Activated CD4-positive, alpha-beta T cell treated with anti-CD3 and anti-CD28 coated beads, Interleukin-2, amount 10 ng/mL, durations not matched to agents 24 days and 14 days (primary cell): ENCODE measurements at regions not wholly inside any gene's neighbourhood (a gene's known extent, or its start where the extent isn't known, plus 50 kb on each side); places are given as distances from the start of the nearest gene placed in this dataset.

Experiments used
- DNase-seq: peaks from one replicate; pipeline ENCODE4 v3.0.0; 2022
- H3K27ac Mint-ChIP-seq: one replicate; pipeline ENCODE4 v1.8.0; 2022; ENCODE audit warnings: mild to moderate bottlenecking, mixed read lengths
- H3K27me3 Mint-ChIP-seq: one replicate; pipeline ENCODE4 v1.8.0; 2022; ENCODE audit warnings: mixed read lengths
- H3K36me3 Mint-ChIP-seq: one replicate; pipeline ENCODE4 v1.8.0; 2022; ENCODE audit warnings: low read depth, mild to moderate bottlenecking, mixed read lengths
- H3K4me1 Mint-ChIP-seq: one replicate; pipeline ENCODE4 v1.8.0; 2021; ENCODE audit warnings: mixed read lengths
- H3K4me3 Mint-ChIP-seq: one replicate; pipeline ENCODE4 v1.8.0; 2022; ENCODE audit warnings: mild to moderate bottlenecking, moderate library complexity, mixed read lengths
- H3K9me3 Mint-ChIP-seq: one replicate; pipeline ENCODE4 v1.8.0; 2021; ENCODE audit warnings: mixed read lengths
- intact Hi-C: fragments of 100-400 bp; cut with micrococcal nuclease; formaldehyde crosslinking; loops from one replicate; pipeline ENCODE4 v1.15.1; 2023

DNA sequence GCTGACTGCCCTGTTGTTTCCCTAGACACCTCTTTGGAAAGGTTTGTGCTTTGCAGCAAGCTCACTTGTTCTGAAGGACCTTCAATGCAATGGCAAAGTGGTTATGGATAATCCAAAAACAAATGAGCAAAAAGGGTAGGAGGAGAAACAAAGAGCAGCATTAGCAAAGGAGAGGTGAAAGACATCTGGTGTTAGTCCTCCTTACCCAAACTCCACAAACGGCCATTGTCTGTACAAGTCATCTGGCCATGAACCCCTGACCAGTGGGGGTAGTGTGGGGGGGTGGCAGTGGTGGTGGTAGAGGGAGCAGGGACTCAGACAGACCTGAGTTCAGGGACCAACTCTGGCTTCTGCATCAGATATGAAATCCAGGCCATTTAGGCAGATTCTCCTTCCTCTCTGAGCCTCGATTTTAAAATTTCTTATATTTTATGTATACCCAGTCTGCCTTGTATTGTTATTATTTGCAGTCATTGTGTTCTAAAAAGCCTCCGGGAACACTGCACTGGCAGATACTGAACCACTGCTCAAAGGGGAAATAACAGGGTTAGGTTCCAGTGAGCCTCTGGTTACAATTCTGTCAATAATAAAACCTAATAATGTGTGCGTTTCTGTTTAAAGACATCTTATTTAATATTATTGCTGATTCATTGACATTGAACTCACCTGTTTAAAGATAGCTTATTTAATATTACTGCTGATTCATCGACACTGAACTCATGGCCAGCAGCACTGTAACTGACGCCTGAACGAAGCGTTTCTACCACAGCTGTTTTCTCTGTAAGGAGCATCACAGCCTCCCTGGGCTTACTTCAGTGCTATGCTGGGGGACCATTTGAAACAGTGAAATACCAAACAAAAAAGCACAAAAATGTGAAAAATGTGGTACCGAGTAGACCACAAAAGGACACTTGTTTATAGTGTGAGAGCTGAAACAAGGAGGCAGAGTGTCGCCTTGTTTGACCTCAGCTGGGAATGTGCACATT lies 156.0 kb downstream of the SEC61B start:
- no peak for DNase-seq
- H3K4me1 Mint-ChIP-seq = no peaks in the 10 kb centered on the region
- H3K27ac Mint-ChIP-seq = no peak overlapping the region
- H3K4me3 Mint-ChIP-seq = no peak overlapping the region
- no peaks in the 10 kb centered on the region for H3K36me3 Mint-ChIP-seq
- intact Hi-C loops = no loop called here
- H3K9me3 Mint-ChIP-seq = no peaks in the 10 kb centered on the region
- H3K27me3 Mint-ChIP-seq = peaks cover 13% of the 10 kb centered on the region

DNA sequence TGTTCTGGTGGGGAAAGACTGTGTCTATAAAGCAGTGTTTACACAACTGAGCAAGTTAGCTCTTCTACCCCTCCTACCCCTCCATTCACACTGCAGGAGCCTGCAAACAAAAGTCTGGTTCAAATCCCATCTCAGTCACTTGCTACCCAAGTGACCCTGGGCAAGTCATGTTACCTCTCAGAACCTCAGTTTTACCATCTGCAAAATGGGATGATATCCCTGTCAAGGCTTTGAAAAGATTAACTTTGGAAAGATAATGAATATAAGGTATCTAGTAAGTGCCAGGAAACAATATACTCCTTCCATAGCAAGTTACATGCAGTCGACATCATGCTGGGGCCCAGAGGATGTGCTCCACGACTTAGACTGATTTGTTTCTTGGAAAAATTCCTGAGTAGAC lies 161.5 kb downstream of the SEC61B start:
- H3K36me3 Mint-ChIP-seq = no peaks in the 10 kb centered on the region
- no peak overlapping the region for H3K4me3 Mint-ChIP-seq
- H3K4me1 Mint-ChIP-seq = no peaks in the 10 kb centered on the region
- H3K27ac Mint-ChIP-seq = no peak overlapping the region
- DNase-seq = no peak
- peaks cover 10% of the 10 kb centered on the region for H3K27me3 Mint-ChIP-seq
- H3K9me3 Mint-ChIP-seq = no peaks in the 10 kb centered on the region
- intact Hi-C loops = no loop called here

DNA sequence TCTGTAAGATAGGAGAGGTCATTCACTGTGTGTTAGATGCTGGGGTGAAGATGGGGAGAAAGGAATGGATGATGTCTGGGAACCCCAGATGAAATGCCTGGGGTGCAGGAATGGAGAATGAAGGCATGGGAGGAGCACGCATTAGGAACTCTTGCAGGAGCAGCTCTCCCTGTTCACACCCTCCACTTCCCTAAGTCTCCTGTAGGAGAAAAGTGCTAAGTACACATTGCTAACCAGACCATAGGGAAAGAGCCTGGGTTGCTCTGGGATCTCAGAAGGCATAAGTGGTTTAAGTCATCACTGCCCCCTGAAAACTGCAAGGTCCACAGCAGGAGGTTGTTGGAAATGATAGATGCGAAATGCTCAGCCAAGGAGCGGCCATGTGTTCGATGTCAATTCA lies 163.1 kb downstream of the SEC61B start:
- intact Hi-C loops = no loop called here
- DNase-seq = no peak
- H3K4me3 Mint-ChIP-seq = no peak overlapping the region
- no peaks in the 10 kb centered on the region for H3K4me1 Mint-ChIP-seq
- H3K9me3 Mint-ChIP-seq = no peaks in the 10 kb centered on the region
- no peak overlapping the region for H3K27ac Mint-ChIP-seq
- peaks cover 5% of the 10 kb centered on the region for H3K27me3 Mint-ChIP-seq
- H3K36me3 Mint-ChIP-seq = no peaks in the 10 kb centered on the region

DNA sequence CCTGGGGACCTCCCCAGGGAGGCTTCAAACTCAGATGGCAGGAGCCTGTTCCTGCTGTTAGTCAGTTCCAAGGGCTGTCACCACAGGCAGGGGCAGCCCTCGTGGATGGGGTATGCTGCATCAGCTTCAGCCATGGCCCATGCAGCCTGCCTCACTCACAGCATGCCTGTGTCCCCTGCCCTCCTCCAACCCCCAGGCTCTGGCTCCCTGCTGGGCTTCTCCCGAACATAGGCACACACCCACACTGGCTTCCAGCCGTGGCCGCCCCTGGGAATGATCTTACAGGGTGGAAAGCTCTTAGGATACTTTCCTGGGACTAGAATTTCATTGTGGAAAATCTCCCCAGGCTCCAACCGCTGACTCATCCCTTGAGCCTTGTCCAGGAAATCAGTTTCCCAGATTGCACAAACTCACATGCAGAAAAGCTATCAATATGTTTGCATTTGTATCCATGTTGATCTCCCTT lies 163.8 kb downstream of the SEC61B start:
- no peaks in the 10 kb centered on the region for H3K4me1 Mint-ChIP-seq
- no peak for DNase-seq
- H3K4me3 Mint-ChIP-seq = no peak overlapping the region
- H3K36me3 Mint-ChIP-seq = no peaks in the 10 kb centered on the region
- peaks cover 5% of the 10 kb centered on the region for H3K27me3 Mint-ChIP-seq
- H3K9me3 Mint-ChIP-seq = no peaks in the 10 kb centered on the region
- intact Hi-C loops = no loop called here
- no peak overlapping the region for H3K27ac Mint-ChIP-seq

DNA sequence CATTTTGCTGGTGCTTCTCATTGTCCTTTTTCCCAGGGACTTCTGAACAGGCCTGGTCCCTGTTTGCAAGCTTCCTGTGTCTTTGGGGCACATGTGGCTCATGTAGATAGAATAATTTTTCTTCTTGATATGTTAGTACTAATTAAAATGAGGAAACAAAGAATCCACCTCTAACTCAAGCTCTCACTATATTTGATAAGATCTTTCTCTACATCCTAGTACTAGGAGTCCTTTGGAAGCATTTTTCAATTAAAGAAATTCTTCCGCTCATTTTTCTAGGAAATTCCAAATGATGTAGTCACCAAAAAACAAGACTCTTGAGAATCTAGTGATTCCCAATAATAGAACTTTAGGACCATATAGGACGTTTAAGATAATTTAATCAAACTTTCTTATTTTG lies 165.3 kb downstream of the SEC61B start:
- intact Hi-C loops = no loop called here
- no peaks in the 10 kb centered on the region for H3K4me1 Mint-ChIP-seq
- H3K27me3 Mint-ChIP-seq = peaks cover 3% of the 10 kb centered on the region
- H3K36me3 Mint-ChIP-seq = no peaks in the 10 kb centered on the region
- H3K27ac Mint-ChIP-seq = no peak overlapping the region
- no peak overlapping the region for H3K4me3 Mint-ChIP-seq
- no peak for DNase-seq
- no peaks in the 10 kb centered on the region for H3K9me3 Mint-ChIP-seq

DNA sequence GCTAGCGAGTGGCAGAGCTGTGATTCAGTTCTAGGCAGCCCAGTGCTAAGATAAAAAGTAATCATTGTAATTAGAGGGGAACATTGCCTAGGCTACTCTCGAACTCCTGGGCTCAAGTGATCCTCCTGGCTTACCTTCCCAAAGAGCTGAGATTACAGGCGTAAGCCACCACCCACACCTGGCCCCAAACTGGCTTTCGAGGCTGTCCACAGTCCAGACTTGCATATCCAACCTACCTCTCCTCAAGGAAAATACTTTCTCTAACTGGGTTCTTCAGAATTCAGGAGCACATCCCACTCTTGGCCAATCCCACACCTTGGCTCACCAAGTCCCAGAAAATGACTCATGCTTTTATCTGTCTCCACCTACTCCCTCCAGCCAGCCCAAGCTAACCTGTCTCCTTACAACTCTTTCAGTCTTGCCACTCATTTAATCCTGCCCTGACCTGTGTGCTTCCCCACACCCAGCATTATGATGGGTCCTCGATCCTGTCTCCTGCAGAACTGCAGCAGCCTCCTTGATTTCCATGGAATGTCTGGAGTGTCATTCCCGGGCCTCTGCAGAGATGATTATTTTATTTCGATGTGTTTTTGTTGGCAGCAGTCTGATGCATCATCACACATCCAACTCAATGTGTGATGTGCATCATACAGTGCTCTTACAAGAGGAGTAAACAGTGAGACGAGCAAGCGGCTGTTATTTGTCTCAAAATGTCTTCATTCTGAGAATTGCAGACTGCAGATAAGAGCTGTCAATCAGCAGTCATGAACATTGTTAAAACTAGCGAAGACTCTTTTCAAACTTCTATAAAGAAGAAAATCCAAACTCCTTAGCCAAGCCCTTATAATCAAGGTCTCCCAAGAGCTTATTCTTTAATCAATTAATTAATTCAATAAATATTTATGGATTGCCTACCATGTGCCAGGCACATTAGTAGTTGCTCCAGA lies 167.3 kb downstream of the SEC61B start:
- no peak for DNase-seq
- no peak overlapping the region for H3K27ac Mint-ChIP-seq
- H3K27me3 Mint-ChIP-seq = peaks cover 2% of the 10 kb centered on the region
- no peak overlapping the region for H3K4me3 Mint-ChIP-seq
- H3K9me3 Mint-ChIP-seq = no peaks in the 10 kb centered on the region
- intact Hi-C loops = no loop called here
- H3K36me3 Mint-ChIP-seq = no peaks in the 10 kb centered on the region
- H3K4me1 Mint-ChIP-seq = no peaks in the 10 kb centered on the region

DNA sequence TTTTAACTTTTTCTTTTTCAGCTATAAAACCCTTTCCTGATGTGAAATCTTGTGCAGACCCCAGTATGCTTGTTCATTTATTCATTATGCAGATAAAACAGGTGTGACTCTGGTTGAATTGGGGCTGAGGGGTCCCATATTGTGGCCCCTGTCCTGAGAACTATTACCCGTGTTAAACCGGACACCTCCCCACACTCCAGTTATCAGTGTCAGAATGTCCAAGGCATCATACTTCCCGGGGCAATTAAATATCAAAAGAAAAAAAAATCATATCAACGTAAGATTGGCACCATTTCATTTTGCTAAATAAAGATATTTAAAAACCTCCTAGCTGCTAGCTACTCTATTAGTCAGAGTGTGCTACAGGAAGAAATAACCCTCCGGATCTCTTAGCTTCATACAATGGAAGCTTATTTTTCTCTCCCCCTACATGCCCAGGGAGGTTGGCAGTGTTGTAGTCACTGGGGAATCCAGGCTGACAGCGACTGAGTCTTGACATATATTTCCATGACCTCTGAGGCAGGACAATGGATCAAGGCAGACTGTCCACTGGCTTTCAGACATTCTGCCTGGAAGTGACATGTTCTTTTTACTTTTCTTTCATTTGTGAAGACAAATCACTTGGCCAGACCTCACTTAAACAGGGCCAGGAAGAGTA lies 170.0 kb downstream of the SEC61B start:
- no peaks in the 10 kb centered on the region for H3K4me1 Mint-ChIP-seq

DNA sequence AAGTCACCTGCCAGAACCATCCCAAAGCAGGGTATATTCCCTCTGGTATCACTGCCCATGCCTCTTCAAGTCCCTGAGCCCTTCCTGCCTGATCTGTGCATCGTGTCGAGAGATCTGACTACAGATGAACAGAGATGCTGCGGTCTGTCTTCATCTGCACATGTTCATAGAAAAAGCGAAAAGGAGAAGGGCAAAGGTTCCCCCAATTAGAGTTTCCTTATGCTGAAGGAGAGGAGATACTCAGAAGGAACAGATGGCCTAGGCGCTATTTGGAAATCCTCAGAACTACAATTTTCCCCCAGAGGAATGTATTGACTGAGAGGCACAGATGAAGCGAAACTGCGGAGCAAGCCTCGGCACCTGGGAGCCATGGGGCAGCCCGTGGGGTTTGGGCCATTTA lies 170.9 kb downstream of the SEC61B start:
- Mint-ChIP-seq H3K4me1 (no peaks in the 10 kb centered on the region), H3K27me3 (no peaks in the 10 kb centered on the region)
- intact Hi-C loops = no loop called here

More for the DNA sequence above, 170.0 kb downstream of the SEC61B start:
- Mint-ChIP-seq H3K4me3 (no peak overlapping the region), H3K27ac (no peak overlapping the region), H3K9me3 (no peaks in the 10 kb centered on the region), H3K27me3 (no peaks in the 10 kb centered on the region), H3K36me3 (no peaks in the 10 kb centered on the region)
- intact Hi-C loops = no loop called here
- DNase-seq = no peak

DNA sequence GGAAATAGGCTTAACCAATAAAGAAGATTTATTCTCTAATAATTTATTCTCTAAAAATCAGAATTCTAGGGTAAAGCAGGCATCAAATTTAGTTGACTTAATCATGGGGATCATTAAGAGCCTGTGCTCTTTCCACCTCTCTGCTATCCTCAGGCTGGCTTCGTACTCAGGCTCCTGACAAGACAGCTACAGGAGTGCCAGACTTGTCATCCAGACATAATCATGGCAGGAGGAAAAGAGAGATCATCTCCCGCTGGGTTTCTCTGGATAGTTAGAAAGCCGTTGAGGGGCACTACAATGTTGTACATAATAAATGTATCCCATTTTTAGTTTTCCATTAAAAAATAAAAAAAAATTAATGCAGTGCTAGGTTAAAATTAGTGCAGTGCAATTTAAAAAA lies 171.9 kb downstream of the SEC61B start:
- no peaks in the 10 kb centered on the region for H3K4me1 Mint-ChIP-seq

More for the DNA sequence above, 170.9 kb downstream of the SEC61B start:
- Mint-ChIP-seq H3K36me3 (no peaks in the 10 kb centered on the region), H3K27ac (no peak overlapping the region), H3K9me3 (no peaks in the 10 kb centered on the region), H3K4me3 (no peak overlapping the region)
- DNase-seq = no peak

DNA sequence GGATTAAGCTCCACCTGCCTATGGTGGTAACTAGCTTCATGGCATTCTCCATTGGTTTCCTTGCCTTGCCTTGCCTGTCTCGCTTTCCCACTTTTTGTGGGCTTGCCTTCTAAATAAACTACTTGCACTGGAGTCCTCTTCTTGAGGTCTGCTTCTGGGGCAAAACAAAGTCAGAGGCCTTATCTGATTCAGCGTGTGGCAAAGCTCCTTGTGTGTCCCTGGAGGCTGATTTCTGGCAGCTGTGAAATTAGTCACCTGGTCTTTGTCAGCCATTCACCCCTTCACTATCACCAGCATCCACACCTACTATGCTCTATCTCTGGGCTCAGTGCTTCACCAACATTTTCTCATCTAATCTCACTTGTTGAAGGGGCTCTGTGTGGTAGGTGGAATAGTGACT lies 176.2 kb downstream of the SEC61B start:
- Mint-ChIP-seq H3K27ac (no peak overlapping the region), H3K4me1 (no peaks in the 10 kb centered on the region), H3K9me3 (no peaks in the 10 kb centered on the region), H3K27me3 (peaks cover 2% of the 10 kb centered on the region), H3K4me3 (no peak overlapping the region), H3K36me3 (no peaks in the 10 kb centered on the region)
- DNase-seq = no peak
- intact Hi-C loops = no loop called here

More for the DNA sequence above, 171.9 kb downstream of the SEC61B start:
- H3K36me3 Mint-ChIP-seq = no peaks in the 10 kb centered on the region
- DNase-seq = no peak
- no peak overlapping the region for H3K27ac Mint-ChIP-seq
- H3K27me3 Mint-ChIP-seq = no peaks in the 10 kb centered on the region
- intact Hi-C loops = no loop called here
- H3K4me3 Mint-ChIP-seq = no peak overlapping the region
- no peaks in the 10 kb centered on the region for H3K9me3 Mint-ChIP-seq

DNA sequence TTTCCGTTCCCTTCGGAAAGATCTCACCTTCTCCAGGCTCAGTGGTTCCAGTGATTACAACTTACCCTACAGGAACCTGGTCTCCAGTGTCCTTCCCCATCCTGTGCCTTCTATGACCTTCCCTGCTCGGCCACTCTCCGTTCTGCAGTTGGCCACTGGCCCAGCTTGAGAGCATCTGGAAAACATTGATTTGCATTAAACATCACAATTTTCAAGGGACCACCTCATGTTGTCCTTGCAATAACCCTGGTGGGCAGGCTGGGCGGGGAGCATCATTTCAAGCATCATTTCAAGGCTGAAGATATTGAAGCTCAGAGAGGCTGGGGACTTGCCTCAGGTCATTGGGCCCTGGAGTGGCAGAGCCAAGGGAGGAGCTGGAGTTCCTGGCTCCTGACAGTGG lies 177.4 kb downstream of the SEC61B start:
- Mint-ChIP-seq H3K9me3 (no peaks in the 10 kb centered on the region), H3K4me1 (no peaks in the 10 kb centered on the region), H3K27me3 (peaks cover 2% of the 10 kb centered on the region), H3K4me3 (no peak overlapping the region), H3K27ac (no peak overlapping the region), H3K36me3 (no peaks in the 10 kb centered on the region)
- intact Hi-C loops = no loop called here
- no peak for DNase-seq

DNA sequence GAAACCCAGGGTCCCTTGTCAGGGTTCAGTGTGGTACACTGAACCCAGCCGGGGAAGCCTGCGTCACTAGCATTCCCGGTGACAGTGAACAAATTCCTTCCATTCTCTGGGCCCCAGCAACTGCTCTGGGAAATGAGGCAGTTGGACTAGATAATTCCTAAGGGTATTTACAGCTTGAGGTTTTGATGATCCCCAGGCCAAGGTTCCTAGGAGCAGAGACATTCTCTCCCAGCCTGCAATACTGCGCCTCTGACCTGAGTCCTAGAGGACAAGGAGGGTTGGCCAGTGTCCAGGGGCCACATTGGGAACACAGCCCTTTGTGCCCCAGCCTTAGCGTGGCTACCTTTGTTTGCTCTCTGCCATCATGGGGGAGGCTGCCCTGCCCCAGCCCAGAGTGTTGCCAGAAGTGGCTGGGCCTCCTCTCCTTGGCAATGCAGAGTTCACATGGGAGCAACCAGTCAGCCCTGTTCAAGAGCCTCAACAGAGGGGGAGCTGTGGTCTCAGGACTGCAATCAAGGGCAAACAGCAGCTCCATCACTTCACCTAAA lies 178.2 kb downstream of the SEC61B start:
- H3K27ac Mint-ChIP-seq = no peak overlapping the region
- H3K4me1 Mint-ChIP-seq = no peaks in the 10 kb centered on the region
- no peaks in the 10 kb centered on the region for H3K9me3 Mint-ChIP-seq
- H3K36me3 Mint-ChIP-seq = no peaks in the 10 kb centered on the region
- no peak overlapping the region for H3K4me3 Mint-ChIP-seq
- peaks cover 2% of the 10 kb centered on the region for H3K27me3 Mint-ChIP-seq
- intact Hi-C loops = no loop called here
- no peak for DNase-seq

DNA sequence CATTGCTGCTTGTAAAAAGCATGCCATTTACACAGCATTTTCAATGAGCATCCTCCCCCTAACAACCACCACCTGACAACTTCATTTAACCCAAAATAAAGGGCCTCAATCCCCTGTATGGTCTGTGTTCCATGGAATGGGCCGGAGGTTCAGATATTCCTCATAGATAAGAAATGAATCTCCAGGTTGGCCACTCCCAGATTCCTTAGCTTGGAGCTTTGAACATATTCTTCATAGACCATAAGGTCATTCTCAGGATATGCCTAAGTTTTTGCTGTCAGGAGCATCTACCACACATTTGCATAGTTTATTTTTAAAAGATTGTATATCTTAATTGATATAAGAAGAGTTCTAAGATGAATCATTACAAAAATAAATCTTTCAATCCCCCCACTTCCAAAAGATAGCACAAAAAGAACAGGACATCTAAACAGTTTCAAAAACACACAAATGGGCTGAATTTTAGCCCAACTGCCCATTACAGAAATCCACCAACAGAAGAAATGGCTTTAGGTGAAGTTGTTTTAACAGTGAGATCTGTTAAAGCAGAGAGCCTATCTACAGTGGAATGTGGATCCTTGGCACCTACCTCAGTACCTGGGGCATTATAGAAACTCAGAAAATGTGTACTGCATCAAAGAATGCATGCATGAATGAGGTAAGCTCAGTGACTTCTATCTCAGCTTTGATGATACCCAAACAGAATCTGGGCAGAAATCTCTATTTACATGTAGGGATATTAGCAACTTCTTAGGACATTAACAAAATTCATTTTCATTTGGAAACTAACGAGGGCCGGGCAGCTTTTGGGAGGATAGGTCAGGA lies 179.8 kb downstream of the SEC61B start:
- intact Hi-C loops = no loop called here
- Mint-ChIP-seq H3K27ac (no peak overlapping the region), H3K4me1 (no peaks in the 10 kb centered on the region), H3K27me3 (peaks cover 2% of the 10 kb centered on the region), H3K9me3 (no peaks in the 10 kb centered on the region), H3K36me3 (no peaks in the 10 kb centered on the region), H3K4me3 (no peak overlapping the region)
- DNase-seq = no peak
